Femur (tissue), 1 donor: ENCODE measurements at regions not wholly inside any gene's neighbourhood (a gene's known extent, or its start where the extent isn't known, plus 50 kb on each side); places are given as distances from the start of the nearest gene placed in this dataset.
A peak's percentile ranks its signal among the peaks of the same experiment; 100 is the strongest.

Experiments used
- DNase-seq: peaks from one replicate; pipeline ENCODE4 v3.0.0-alpha.2; 2017

GRCh38 chr10:118246332-118247295 lies 95.5 kb downstream of the FAM204A start:
- DNase-seq, result no peak

GRCh38 chr10:118243907-118244306 lies 98.2 kb downstream of the FAM204A start:
- no peak for DNase-seq

GRCh38 chr10:118241229-118242137 lies 100.6 kb downstream of the FAM204A start:
- DNase-seq, result peak; percentile 87

GRCh38 chr10:118239236-118239630 lies 102.9 kb downstream of the FAM204A start:
- no peak for DNase-seq

- DNase-seq, result no peak
Measured at GRCh38 chr10:118238573-118239235, 103.4 kb downstream of the FAM204A start.

GRCh38 chr10:118237930-118238329 lies 104.2 kb downstream of the FAM204A start:
- DNase-seq, result no peak

- DNase-seq, result peak; percentile 79
Measured at GRCh38 chr10:118234683-118235082, 107.4 kb downstream of the FAM204A start.

- DNase-seq, result no peak
Measured at GRCh38 chr10:118220346-118220850, 121.7 kb downstream of the FAM204A start.

GRCh38 chr10:118218562-118218961 lies 123.6 kb downstream of the FAM204A start:
- no peak for DNase-seq

GRCh38 chr10:118216571-118217170 lies 125.5 kb downstream of the FAM204A start:
- DNase-seq, result no peak

- no peak for DNase-seq
Measured at GRCh38 chr10:118216020-118216419, 126.1 kb downstream of the FAM204A start.

GRCh38 chr10:118214776-118215175 lies 127.3 kb downstream of the FAM204A start:
- no peak for DNase-seq

- DNase-seq, result no peak
Measured at GRCh38 chr10:118213436-118213835, 128.7 kb downstream of the FAM204A start.

GRCh38 chr10:118210276-118210675 lies 131.8 kb downstream of the FAM204A start:
- DNase-seq, result no peak

- DNase-seq, result no peak
Measured at GRCh38 chr10:118209215-118209614, 132.9 kb downstream of the FAM204A start.

- DNase-seq, result no peak
Measured at GRCh38 chr10:118207470-118208007, 134.6 kb downstream of the FAM204A start.

GRCh38 chr10:118204292-118204943 lies 137.7 kb downstream of the FAM204A start:
- no peak for DNase-seq

- DNase-seq, result no peak
Measured at GRCh38 chr10:118203461-118203860, 138.7 kb downstream of the FAM204A start.

GRCh38 chr10:118195729-118196128 lies 146.4 kb downstream of the FAM204A start:
- no peak for DNase-seq

GRCh38 chr10:118193642-118194041 lies 146.9 kb upstream of the RAB11FIP2 start:
- no peak for DNase-seq

GRCh38 chr10:118181021-118181420 lies 134.3 kb upstream of the RAB11FIP2 start:
- no peak for DNase-seq
